GM19099 (cell line): ENCODE measurements at regions not wholly inside any gene's neighbourhood (a gene's known extent, or its start where the extent isn't known, plus 50 kb on each side); places are given as distances from the start of the nearest gene placed in this dataset.

Experiments used
- POLR2A ChIP-seq: IDR thresholded peaks from 3 replicates; pipeline ENCODE4 v1.6.1; 2011; ENCODE audit warnings: low read depth; ENCODE audit not compliant: insufficient read length; ENCODE audit errors: extremely low read depth

GRCh38 chr2:128391679-128392078, 73.0 kb upstream of the HS6ST1 start:
- no peak for TF ChIP-seq POLR2A

GRCh38 chr2:128392207-128392606, 73.5 kb upstream of the HS6ST1 start:
- no peak for TF ChIP-seq POLR2A

GRCh38 chr2:128394007-128394730, 75.5 kb upstream of the HS6ST1 start:
- no peak for TF ChIP-seq POLR2A

GRCh38 chr2:128395196-128395595, 76.5 kb upstream of the HS6ST1 start:
- TF ChIP-seq POLR2A, result no peak

- no peak for TF ChIP-seq POLR2A
Observed at GRCh38 chr2:128395640-128396499, 77.2 kb upstream of the HS6ST1 start.

GRCh38 chr2:128396500-128396891, 77.8 kb upstream of the HS6ST1 start:
- TF ChIP-seq POLR2A, result no peak

- no peak for TF ChIP-seq POLR2A
Observed at GRCh38 chr2:128396946-128397345, 78.3 kb upstream of the HS6ST1 start.

- no peak for TF ChIP-seq POLR2A
Observed at GRCh38 chr2:128399256-128399655, 80.6 kb upstream of the HS6ST1 start.

GRCh38 chr2:128399690-128400291, 81.1 kb upstream of the HS6ST1 start:
- TF ChIP-seq POLR2A, result no peak

- TF ChIP-seq POLR2A, result no peak
Observed at GRCh38 chr2:128401680-128402079, 83.0 kb upstream of the HS6ST1 start.

- TF ChIP-seq POLR2A, result no peak
Observed at GRCh38 chr2:128402911-128403670, 84.4 kb upstream of the HS6ST1 start.

- no peak for TF ChIP-seq POLR2A
Observed at GRCh38 chr2:128403814-128404708, 85.4 kb upstream of the HS6ST1 start.

GRCh38 chr2:128404709-128405466, 86.2 kb upstream of the HS6ST1 start:
- no peak for TF ChIP-seq POLR2A
